Stomach (tissue), 8 donors: ENCODE measurements at regions not wholly inside any gene's neighbourhood (a gene's known extent, or its start where the extent isn't known, plus 50 kb on each side); places are given as distances from the start of the nearest gene placed in this dataset.

Experiments
- DNase-seq, 2 donors: peaks; one replicate each; pipeline versions ENCODE4 v3.0.0 to v3.0.0-alpha.2; 2013 to 2019
- H3K27ac ChIP-seq, 5 donors: fragments of 200-600 bp in 4 of 5; sonication (generic) in 4 of 5; one replicate each; pipeline ENCODE4 v1.5.1; 2013 to 2019; ENCODE audit warnings: mild to moderate bottlenecking in 1 of 5, moderate library complexity in 1 of 5
- H3K27me3 ChIP-seq, 3 donors: fragments of 200-600 bp; sonication (generic); one replicate each; pipeline ENCODE4 v1.5.1; 2017 to 2019; ENCODE audit warnings: mixed run types in 1 of 3
- H3K36me3 ChIP-seq, 4 donors: fragments of 200-600 bp; sonication (generic); 1 replicate in 3 of 4; 2 replicates in 1 of 4; pipeline ENCODE4 v1.5.1; 2016 to 2019
- H3K4me1 ChIP-seq, 4 donors: fragments of 200-600 bp; sonication (generic); one replicate each; pipeline ENCODE4 v1.5.1; 2016 to 2019
- H3K4me3 ChIP-seq, 4 donors: fragments of 200-600 bp; sonication (generic) in 3 of 4; one replicate each; pipeline ENCODE4 v1.5.1; 2016 to 2019; ENCODE audit warnings: mild to moderate bottlenecking in 1 of 4
- H3K9me3 ChIP-seq, 4 donors: fragments of 200-600 bp; sonication (generic); one replicate each; pipeline ENCODE4 v1.5.1; 2016 to 2019
- EP300 ChIP-seq: sonication (generic); formaldehyde crosslinking; IDR thresholded peaks from one replicate; pipeline ENCODE4 v1.6.1; 2017; ENCODE audit warnings: antibody characterized with exemption
- POLR2A ChIP-seq, 4 donors: fragments of 450-650 bp; IDR thresholded peaks; one replicate each; pipeline ENCODE4 v1.6.1; 2016; ENCODE audit warnings: antibody characterized with exemption in 4 of 4, control low read depth in 2 of 4, mild to moderate bottlenecking in 1 of 4, moderate library complexity in 1 of 4
- POLR2AphosphoS5 ChIP-seq, 3 donors: sonication (generic); formaldehyde crosslinking; IDR thresholded peaks; one replicate each; pipeline ENCODE4 v1.6.1; 2016; ENCODE audit warnings: antibody characterized with exemption in 3 of 3
- WGBS, 5 donors: extraction: QIAGEN DNeasy Blood & Tissue Kit in 3 of 5; methylation state at CpG; one replicate each; pipeline versions ENCODE4 v1.1.5 to v1.1.7; 2013 to 2018; 5-methylcytosine and 5-hydroxymethylcytosine counted together
- intact Hi-C: fragments of 100-400 bp; cut with DNase I; formaldehyde crosslinking; loops from one replicate; pipeline ENCODE4 v1.15.1; 2023; ENCODE audit warnings: low total_unique reads
- TF ChIP-seq, protein P1 (sequence below), 7 experiments: fragments of 450-650 bp in 4 of 7; fragments of 200-600 bp in 3 of 7; sonication (generic) in 3 of 7; IDR thresholded peaks; one replicate each; pipeline ENCODE4 v1.5.1; 2016 to 2019; ENCODE audit warnings: antibody characterized with exemption in 7 of 7, control low read depth in 2 of 7, mild to moderate bottlenecking in 1 of 7
- donor health status: healthy with polysubstance abuse.
- donor health status: Bipolar disorder and iron deficiency.
- donor health status: healthy.

- DNase-seq: no peak
- TF ChIP-seq POLR2AphosphoS5 (IDR thresholded peaks at IDR 0.05): no peak
- TF ChIP-seq, protein P1, sequence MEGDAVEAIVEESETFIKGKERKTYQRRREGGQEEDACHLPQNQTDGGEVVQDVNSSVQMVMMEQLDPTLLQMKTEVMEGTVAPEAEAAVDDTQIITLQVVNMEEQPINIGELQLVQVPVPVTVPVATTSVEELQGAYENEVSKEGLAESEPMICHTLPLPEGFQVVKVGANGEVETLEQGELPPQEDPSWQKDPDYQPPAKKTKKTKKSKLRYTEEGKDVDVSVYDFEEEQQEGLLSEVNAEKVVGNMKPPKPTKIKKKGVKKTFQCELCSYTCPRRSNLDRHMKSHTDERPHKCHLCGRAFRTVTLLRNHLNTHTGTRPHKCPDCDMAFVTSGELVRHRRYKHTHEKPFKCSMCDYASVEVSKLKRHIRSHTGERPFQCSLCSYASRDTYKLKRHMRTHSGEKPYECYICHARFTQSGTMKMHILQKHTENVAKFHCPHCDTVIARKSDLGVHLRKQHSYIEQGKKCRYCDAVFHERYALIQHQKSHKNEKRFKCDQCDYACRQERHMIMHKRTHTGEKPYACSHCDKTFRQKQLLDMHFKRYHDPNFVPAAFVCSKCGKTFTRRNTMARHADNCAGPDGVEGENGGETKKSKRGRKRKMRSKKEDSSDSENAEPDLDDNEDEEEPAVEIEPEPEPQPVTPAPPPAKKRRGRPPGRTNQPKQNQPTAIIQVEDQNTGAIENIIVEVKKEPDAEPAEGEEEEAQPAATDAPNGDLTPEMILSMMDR (IDR thresholded peaks at IDR 0.05): no peak
- intact Hi-C loops: no loop called here
Observed at GRCh38 chr13:62057286-62057685, 641.6 kb upstream of the PCDH20 start.

GRCh38 chr13:62049992-62050391 is 634.3 kb upstream of the PCDH20 start:
- H3K4me1 ChIP-seq: no peaks in the 10 kb centered on the region
- H3K4me3 ChIP-seq: no peak overlapping the region
- no peak for DNase-seq
- TF ChIP-seq, protein P1 (IDR thresholded peaks at IDR 0.05): no peak
- TF ChIP-seq POLR2AphosphoS5 (IDR thresholded peaks at IDR 0.05) (no peak), EP300 (no peak), POLR2A (IDR thresholded peaks at IDR 0.05) (no peak)
- WGBS, 5 donors: 80 to 84% (median 83%) methylated on average over 2 of the region's 2 CpGs
- H3K36me3 ChIP-seq: no peaks in the 10 kb centered on the region
- peaks cover 0 to 19% (median 8%) of the 10 kb centered on the region in 4 donors for H3K9me3 ChIP-seq
- no peaks in the 10 kb centered on the region for H3K27me3 ChIP-seq
- H3K27ac ChIP-seq: no peak overlapping the region
- intact Hi-C loops: no loop called here

More at GRCh38 chr13:62057286-62057685, 641.6 kb upstream of the PCDH20 start:
- no peaks in the 10 kb centered on the region for H3K4me1 ChIP-seq
- WGBS, 5 donors: 33 to 47% (median 35%) methylated on average over 2 of the region's 2 CpGs
- H3K36me3 ChIP-seq: no peaks in the 10 kb centered on the region
- no peaks in the 10 kb centered on the region for H3K27me3 ChIP-seq
- no peak overlapping the region for H3K27ac ChIP-seq
- no peak overlapping the region for H3K4me3 ChIP-seq
- H3K9me3 ChIP-seq: no peaks in the 10 kb centered on the region

- WGBS, 5 donors: 80 to 94% (median 92%) methylated on average over 6 to 13 of the region's 13 CpGs
- no peak for DNase-seq
- intact Hi-C loops: no loop called here
- Histone ChIP-seq H3K9me3 (peaks cover 0 to 14% (median 8%) of the 10 kb centered on the region in 4 donors), H3K27ac (no peak overlapping the region), H3K27me3 (no peaks in the 10 kb centered on the region), H3K36me3 (no peaks in the 10 kb centered on the region), H3K4me3 (no peak overlapping the region), H3K4me1 (no peaks in the 10 kb centered on the region)
- TF ChIP-seq POLR2AphosphoS5 (IDR thresholded peaks at IDR 0.05): no peak
- no peak for TF ChIP-seq POLR2A (IDR thresholded peaks at IDR 0.05)
- no peak for TF ChIP-seq EP300
- TF ChIP-seq, protein P1 (IDR thresholded peaks at IDR 0.05): no peak
Observed at GRCh38 chr13:62046512-62046911, 630.9 kb upstream of the PCDH20 start.

DNA sequence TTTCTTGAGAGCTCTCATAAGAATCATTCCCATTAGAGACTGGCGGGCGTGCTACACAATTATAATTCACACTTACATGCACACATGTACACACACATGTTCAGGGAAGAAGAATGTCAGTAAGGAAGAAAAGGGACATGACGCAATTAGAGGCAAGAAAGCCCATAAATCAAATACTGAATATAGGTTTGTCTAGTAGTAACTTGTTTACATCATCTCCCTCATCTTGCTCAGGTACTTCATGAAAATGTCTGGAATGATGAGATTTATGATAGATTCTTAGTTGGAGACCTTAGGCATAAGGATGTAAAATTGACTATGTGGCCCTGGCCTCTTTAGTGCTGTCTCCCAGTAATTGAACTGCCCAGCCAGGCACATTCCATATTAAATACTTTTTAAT is 628.0 kb upstream of the PCDH20 start:
- 86 to 95% (median 92%) methylated on average over 3 of the region's 3 CpGs for WGBS, 5 donors
- no peak for TF ChIP-seq POLR2AphosphoS5 (IDR thresholded peaks at IDR 0.05)
- TF ChIP-seq, protein P1 (IDR thresholded peaks at IDR 0.05): no peak
- no peak for TF ChIP-seq EP300
- TF ChIP-seq POLR2A (IDR thresholded peaks at IDR 0.05): no peak
- no peak overlapping the region for H3K27ac ChIP-seq

More for the DNA sequence above, 628.0 kb upstream of the PCDH20 start:
- H3K9me3 ChIP-seq: peaks cover 0 to 13% (median 8%) of the 10 kb centered on the region in 4 donors
- H3K4me3 ChIP-seq: no peak overlapping the region
- no peaks in the 10 kb centered on the region for H3K36me3 ChIP-seq
- no peak for DNase-seq
- H3K27me3 ChIP-seq: no peaks in the 10 kb centered on the region
- H3K4me1 ChIP-seq: no peaks in the 10 kb centered on the region
- intact Hi-C loops: no loop called here
